Amniotic epithelial cell (primary cell): ENCODE measurements at regions not wholly inside any gene's neighbourhood (a gene's known extent, or its start where the extent isn't known, plus 50 kb on each side); places are given as distances from the start of the nearest gene placed in this dataset.

ENCODE experiments used
- DNase-seq: peaks from one replicate; pipeline ENCODE4 v3.0.0-alpha.2; 2010; ENCODE audit warnings: low read depth

- no peak for DNase-seq
Measured at GRCh38 chr10:57874810-57875209, 392.9 kb downstream of the IPMK start.

- DNase-seq: peak; percentile 33
Measured at GRCh38 chr10:57867241-57867640, 400.5 kb downstream of the IPMK start.

GRCh38 chr10:57864765-57865680, 402.7 kb downstream of the IPMK start:
- peak; percentile 3 for DNase-seq

- peak; percentile 25 for DNase-seq
Measured at GRCh38 chr10:57849691-57850357, 417.9 kb downstream of the IPMK start.

GRCh38 chr10:57846307-57847065, 421.2 kb downstream of the IPMK start:
- peak; percentile 2 for DNase-seq

GRCh38 chr10:57844387-57844998, 423.2 kb downstream of the IPMK start:
- no peak for DNase-seq

- DNase-seq: no peak
Measured at GRCh38 chr10:57830877-57831560, 436.7 kb downstream of the IPMK start.

GRCh38 chr10:57825015-57825414, 442.7 kb downstream of the IPMK start:
- DNase-seq: no peak

GRCh38 chr10:57823398-57823797, 444.3 kb downstream of the IPMK start:
- no peak for DNase-seq

- no peak for DNase-seq
Measured at GRCh38 chr10:57822965-57823364, 444.7 kb downstream of the IPMK start.

- DNase-seq: no peak
Measured at GRCh38 chr10:57818522-57818921, 449.2 kb downstream of the IPMK start.

- DNase-seq: no peak
Measured at GRCh38 chr10:57817741-57818140, 450.0 kb downstream of the IPMK start.

GRCh38 chr10:57815949-57816348, 451.7 kb downstream of the IPMK start:
- DNase-seq: no peak

GRCh38 chr10:57809961-57810360, 457.7 kb downstream of the IPMK start:
- DNase-seq: no peak

GRCh38 chr10:57807906-57808305, 459.8 kb downstream of the IPMK start:
- no peak for DNase-seq

GRCh38 chr10:57806675-57807074, 461.0 kb downstream of the IPMK start:
- DNase-seq: no peak

- DNase-seq: no peak
Measured at GRCh38 chr10:57799625-57800024, 468.1 kb downstream of the IPMK start.

- DNase-seq: no peak
Measured at GRCh38 chr10:57798830-57799229, 468.9 kb downstream of the IPMK start.

- DNase-seq: peak; percentile 1
Measured at GRCh38 chr10:57791546-57791945, 476.1 kb downstream of the IPMK start.

GRCh38 chr10:57790703-57791102, 477.0 kb downstream of the IPMK start:
- DNase-seq: no peak

GRCh38 chr10:57788117-57788516, 479.6 kb downstream of the IPMK start:
- no peak for DNase-seq
